NCI-H460 (cell line): ENCODE measurements at regions not wholly inside any gene's neighbourhood (a gene's known extent, or its start where the extent isn't known, plus 50 kb on each side); places are given as distances from the start of the nearest gene placed in this dataset.

ENCODE experiments used
- DNase-seq: peaks from one replicate; pipeline ENCODE4 v3.0.0-alpha.2; 2016; ENCODE audit warnings: low read depth; ENCODE audit errors: extremely low read depth

DNA sequence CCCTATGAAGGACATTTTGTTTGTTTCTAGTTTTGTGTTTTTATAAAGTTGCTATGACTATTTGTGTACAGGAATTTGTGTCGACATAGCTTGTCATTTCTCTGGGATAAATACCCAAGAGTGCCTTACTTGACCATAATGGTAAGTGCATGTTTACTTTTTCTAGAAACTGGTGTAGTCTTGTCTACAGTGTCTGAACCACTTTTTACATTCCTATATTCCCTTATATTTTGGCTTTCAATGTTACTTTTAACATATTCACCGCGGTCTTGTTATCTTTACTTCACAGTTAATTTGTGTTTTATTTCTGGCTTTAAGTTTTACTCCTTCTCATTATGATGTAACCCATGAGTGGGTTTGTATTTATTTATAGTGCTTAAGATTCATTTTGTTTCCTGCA lies 444.4 kb upstream of the RGS17 start:
- no peak for DNase-seq

DNA sequence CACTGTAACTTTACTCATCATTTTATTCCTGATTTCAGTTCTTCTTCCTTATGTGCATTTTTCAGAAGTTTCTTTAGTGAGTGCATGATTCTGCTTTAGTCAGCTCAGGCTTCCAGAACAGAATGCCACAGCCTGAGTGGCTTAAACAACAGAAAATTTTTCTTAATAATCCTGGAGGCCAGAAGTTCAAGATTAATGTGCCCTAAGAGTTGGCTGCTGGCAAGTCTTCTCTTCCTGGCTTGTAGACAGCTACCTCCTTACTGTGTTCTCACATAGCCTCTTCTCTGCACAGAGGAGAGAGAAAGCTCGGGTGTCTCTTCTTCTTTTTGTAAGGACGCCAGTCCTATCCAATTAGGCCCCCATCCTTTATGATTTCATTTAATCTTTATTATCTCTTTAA lies 443.1 kb upstream of the RGS17 start:
- no peak for DNase-seq

- DNase-seq: no peak
These were observed 441.3 kb upstream of the RGS17 start for GRCh38 chr6:153572371-153572770.

GRCh38 chr6:153568628-153569027 lies 437.5 kb upstream of the RGS17 start:
- no peak for DNase-seq

DNA sequence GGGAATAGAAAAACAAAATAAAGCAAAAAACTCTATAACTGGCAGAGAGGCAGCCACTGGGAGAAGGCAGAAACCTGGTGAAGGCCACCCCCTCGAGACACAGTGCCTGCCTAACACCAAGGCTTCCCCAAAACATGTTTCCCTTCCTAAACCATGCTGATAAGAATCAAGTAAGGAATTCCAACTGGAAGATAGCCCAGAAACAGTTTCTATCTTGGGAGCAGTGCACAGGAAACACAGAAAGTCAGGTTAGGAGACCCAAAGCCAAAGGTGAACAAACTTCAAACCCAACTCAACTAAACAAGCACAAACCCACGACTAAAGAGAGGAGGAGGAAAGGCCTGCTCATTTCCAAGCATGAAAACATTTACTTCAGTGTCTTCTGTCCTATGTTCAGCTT lies 433.7 kb upstream of the RGS17 start:
- no peak for DNase-seq

GRCh38 chr6:153563001-153563400 lies 431.9 kb upstream of the RGS17 start:
- no peak for DNase-seq

- peak; percentile 5 for DNase-seq
These were observed 422.5 kb upstream of the RGS17 start for GRCh38 chr6:153553627-153554026.

DNA sequence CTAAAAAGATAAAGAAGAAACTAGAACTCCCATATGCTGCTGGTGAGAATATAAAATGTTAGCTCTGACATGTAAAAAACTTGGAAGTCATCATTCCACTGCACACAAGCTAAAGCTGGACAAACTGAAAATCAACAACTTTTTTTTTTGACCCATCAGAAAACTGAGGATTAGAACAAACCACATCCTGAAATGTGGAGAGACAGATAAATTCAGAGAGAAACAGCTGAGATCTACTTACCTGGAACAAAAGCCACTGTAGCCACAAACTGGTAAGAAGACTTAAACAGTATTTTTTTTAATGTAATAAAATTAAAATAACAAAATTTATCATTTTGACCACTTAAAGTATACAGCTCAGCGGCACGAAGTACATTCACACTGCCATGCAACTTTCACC lies 408.5 kb upstream of the RGS17 start:
- no peak for DNase-seq

DNA sequence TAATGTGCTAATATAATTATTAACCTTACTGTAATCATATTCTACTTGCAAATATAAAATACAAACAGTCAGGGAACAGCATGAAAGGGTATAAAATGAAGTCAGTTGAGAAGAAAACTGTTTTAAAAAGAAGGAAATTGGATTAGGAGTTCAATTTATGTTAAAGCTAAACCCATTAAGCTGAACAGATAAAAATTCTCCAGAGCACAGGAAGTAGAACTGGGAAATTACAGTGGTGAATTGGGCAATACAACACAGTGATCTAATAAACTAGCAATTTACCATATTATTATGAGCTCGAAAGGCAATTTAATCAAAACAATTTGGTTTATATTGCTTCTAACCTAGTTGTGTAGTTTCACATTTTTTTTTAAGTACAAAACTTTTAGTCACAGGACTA lies 407.4 kb upstream of the RGS17 start:
- DNase-seq: no peak

- no peak for DNase-seq
These were observed 406.3 kb upstream of the RGS17 start for GRCh38 chr6:153537422-153537821.

- no peak for DNase-seq
These were observed 395.4 kb upstream of the RGS17 start for GRCh38 chr6:153526479-153526878.

DNA sequence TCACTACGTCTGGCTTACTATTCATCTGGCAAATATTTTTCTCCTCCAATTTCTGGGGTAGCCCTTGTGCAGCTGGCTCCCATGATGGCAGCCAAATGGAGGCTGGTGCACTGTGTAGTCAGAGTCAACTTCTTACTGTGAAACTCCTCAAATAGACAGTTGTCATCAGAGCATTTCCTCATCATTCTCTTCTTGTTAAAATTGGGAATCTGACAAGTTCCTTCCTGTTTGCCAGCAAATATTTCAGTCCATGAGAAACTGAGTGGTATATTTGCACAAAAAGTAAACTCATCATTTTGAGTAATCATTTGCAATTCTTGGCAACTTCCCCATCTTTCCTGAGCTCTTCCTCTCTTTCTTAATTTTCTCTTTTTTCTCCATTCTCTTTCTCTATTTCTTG lies 394.9 kb upstream of the RGS17 start:
- DNase-seq: no peak

DNA sequence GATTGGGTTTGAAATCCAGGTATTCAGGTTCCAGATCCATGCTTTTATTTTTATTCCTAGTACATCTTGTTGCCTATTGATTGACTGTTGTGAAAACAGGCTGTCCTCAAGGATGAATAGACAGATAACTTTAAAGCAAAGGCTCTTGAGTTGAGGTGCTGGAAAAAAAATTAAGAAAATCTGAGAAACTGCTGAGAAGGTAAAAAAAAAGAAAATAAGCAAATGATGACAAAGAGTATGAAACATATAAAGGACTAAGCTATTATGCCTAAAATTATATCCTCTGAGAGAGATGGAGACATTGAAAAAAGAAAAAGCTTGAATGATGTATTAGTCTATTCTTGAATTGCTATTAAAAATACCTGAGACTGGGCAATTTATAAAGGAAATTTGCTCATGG lies 392.3 kb upstream of the RGS17 start:
- DNase-seq: no peak

- peak; percentile 26 for DNase-seq
These were observed 380.9 kb upstream of the RGS17 start for GRCh38 chr6:153511896-153512496.

- DNase-seq: no peak
These were observed 372.7 kb upstream of the RGS17 start for GRCh38 chr6:153503810-153504209.

- no peak for DNase-seq
These were observed 362.4 kb upstream of the RGS17 start for GRCh38 chr6:153493501-153493900.

DNA sequence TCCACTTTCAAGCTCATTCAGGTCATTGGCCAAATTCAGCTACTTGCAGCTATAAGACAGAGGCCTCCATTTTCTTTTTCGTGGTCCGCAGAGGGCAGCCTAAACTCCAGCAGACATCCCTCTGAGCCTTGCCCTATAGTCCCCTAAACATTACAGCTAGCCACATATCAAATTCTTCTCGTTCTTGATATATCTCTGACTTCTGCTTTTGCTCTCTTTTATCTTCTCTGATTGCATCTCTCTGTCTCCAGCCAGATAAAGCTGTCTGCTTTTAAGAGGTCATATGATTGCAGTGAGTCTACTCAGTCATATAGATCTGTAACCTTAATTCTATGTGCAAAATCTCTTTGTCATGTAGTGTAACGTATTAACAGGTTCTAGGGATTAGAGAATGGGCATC lies 358.4 kb upstream of the RGS17 start:
- DNase-seq: no peak

DNA sequence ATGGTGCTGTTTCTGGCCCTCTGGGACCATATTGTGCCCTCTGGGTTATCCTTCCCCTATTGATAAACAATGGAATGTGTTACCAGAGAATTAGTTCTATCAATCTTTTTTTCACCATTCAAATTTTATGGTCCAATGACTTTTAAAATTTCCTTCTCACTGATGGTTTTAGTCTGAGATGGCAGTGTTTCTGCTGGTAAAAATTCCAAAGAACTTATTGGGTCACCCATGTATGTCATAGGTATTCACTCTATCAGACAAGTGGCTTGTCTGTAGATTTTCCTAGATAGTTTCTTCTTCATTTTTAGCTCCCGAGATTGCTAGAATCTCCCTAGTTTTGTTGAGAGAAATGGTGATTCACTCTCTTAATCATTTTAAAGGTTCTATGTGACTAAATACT lies 357.2 kb upstream of the RGS17 start:
- no peak for DNase-seq

GRCh38 chr6:153485072-153485471 lies 354.0 kb upstream of the RGS17 start:
- no peak for DNase-seq

DNA sequence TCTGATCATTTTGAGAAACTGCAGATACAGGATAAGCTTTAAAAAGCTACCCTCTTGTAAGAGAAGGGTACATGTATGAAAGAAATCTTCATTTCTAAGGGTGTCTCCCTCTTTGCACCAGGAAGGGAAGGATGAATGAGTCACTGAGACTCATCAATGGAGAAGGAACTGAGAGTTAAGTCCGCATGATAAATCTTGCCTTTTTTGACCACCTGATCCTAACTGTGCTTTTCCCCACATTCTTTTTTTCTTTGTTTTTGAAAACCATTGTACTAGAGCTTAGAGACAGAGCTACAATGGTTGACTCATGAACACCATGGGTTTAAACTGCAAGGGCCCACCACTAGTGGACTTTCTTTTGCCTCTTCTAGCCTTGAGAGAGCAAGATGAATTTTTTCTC lies 353.0 kb upstream of the RGS17 start:
- no peak for DNase-seq

- no peak for DNase-seq
These were observed 345.2 kb upstream of the RGS17 start for GRCh38 chr6:153476243-153476642.

GRCh38 chr6:153465050-153465449 lies 334.0 kb upstream of the RGS17 start:
- DNase-seq: no peak

DNA sequence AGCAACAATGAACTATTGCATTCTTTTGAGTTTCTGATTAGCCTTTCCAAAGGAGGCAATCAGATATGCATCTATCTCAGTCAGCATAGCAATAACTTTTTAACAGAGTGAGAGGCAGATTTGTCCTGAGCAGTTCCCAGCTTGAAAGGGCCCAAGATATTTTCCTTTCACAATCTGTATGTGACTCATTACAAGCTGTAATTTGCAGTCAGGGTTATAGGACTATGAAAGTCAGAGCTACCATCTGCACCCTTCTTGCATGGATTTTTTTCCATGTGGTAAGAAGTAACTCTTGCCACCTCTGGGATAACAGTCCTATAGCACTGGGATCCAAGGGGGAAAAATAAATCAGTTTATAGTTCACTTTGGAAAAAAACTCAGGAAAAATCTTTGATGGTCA lies 318.2 kb upstream of the RGS17 start:
- no peak for DNase-seq
